HG02798 (cell line): ENCODE measurements at regions not wholly inside any gene's neighbourhood (a gene's known extent, or its start where the extent isn't known, plus 50 kb on each side); places are given as distances from the start of the nearest gene placed in this dataset.
A peak's percentile ranks its signal among the peaks of the same experiment; 100 is the strongest.

Experiments
- ATAC-seq: cut with Tn5 transposase; IDR thresholded peaks from one replicate; pipeline ENCODE4 v1.9.1; 2021; ENCODE audit warnings: mild to moderate bottlenecking; ENCODE audit not compliant: unreplicated experiment, poor library complexity

GRCh38 chr7:15954671-15955354, 268.3 kb upstream of the MEOX2 start:
- no peak for ATAC-seq

GRCh38 chr7:15950299-15950698, 263.8 kb upstream of the MEOX2 start:
- ATAC-seq: no peak

DNA sequence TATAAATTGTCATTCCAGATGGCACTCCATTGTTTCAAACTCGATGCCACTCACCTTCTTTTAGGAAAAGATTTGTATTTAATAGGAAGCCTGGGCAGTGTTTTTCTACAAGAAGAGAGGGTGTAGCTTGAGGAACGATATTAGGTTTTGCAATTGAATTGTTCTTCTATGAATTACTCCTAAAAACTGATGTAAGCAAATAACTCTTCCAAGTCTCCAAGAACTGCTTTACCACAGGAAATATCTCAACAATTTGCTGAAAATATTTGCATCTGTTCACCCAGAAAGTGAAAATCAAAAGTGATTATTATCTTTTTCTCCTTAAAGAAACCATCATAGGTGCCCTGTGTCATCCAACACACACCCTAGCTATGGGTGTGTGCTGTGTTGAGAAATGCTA, 261.3 kb upstream of the MEOX2 start:
- ATAC-seq: no peak

DNA sequence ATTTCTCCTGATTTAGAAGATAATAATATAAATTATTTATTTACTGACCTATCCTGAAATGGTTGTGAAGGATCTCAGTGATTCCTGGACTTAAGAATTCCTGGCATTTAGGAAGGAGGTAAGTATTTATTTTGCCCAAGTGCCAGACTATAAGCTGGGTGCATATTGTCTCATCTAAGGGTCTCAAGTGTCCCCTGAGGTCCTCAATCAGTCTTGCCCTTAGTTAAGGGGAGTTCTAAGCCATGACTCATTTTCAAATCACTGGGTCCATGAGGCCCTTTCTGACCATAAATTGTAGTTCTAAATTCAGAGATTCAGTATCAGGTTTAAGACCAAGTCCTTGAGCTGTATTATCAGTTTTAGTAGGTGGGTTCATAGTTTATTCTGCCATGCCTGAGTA, 251.6 kb upstream of the MEOX2 start:
- ATAC-seq: no peak

DNA sequence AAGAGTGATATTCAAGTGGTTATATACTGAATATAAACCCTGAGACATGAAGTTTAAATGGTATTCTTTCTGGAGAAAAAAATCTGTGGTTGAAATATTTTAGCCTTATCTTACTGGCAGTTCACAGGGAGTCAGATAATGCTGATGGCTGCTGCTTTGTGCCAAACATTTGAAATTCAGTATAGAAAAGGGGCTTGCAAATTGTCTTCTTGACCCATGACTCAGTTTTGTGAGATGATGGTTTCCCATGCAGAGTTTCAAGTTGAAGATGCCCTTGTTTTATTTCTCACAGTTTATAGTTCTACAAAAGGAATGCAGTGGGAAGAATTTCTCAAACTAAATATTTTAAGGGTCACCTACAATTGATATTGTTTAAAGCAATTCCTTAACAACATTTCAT, 251.1 kb upstream of the MEOX2 start:
- ATAC-seq: no peak

GRCh38 chr7:15936991-15937390, 250.5 kb upstream of the MEOX2 start:
- ATAC-seq: no peak

DNA sequence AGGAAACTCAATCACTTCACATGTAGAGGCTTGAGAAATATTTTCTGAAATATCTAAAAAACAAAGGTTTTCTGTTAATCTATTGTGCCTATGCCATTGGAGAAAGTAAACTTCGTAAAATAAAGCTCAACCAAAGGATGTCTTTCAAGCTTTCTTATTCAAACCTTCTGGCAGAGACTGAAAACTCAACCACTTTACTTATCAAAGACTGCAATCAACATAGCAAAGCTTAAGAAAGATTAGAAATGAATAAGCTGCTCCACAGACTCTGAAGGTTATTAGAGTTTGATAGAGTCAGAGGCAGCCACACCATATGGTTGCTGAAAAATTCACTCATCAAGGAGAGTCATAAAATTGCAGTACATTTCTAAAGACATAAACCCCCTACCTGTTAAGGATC, 245.8 kb upstream of the MEOX2 start:
- ATAC-seq: no peak

DNA sequence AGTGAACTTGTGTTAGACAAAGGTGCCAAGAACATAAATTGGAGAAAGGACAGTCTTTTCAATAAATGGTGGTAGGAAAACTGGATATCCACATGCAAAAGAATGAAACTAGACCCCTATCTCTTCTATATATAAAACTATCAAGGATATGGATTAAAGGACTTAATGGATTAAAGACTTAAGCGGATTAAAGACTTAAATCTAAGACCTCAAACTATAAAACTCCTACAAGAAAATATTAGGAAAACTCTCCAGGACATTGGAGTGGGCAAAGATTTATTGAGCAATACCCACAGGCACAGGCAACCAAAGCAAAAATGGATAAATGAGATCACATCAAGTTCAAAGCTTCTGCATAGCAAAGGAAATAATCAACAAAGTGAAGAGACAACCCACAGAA, 242.9 kb upstream of the MEOX2 start:
- no peak for ATAC-seq

- peak; percentile 57 for ATAC-seq
These were observed 239.1 kb upstream of the MEOX2 start for GRCh38 chr7:15925608-15926007.

- no peak for ATAC-seq
These were observed 238.4 kb upstream of the MEOX2 start for GRCh38 chr7:15924910-15925309.

DNA sequence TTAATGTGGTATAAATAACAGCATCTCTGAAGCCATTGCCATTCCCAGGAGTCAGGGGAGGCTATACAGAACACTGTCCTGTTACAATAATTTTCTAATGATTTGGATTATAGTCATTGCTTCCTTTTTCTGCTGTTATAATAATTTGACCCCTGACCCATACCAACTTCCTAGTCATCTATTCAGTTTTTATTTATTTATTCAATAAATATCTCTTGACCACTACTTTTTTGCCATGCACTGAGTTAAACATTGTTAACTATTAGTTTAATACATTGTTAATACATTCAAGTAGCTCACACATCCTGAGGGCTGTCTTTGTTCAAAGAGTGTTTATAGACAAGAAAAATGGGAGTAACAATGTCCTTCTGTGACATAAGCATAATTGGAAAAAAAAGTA, 235.5 kb upstream of the MEOX2 start:
- no peak for ATAC-seq

GRCh38 chr7:15921576-15921975, 235.1 kb upstream of the MEOX2 start:
- ATAC-seq: no peak

GRCh38 chr7:15920953-15921352, 234.5 kb upstream of the MEOX2 start:
- ATAC-seq: no peak

DNA sequence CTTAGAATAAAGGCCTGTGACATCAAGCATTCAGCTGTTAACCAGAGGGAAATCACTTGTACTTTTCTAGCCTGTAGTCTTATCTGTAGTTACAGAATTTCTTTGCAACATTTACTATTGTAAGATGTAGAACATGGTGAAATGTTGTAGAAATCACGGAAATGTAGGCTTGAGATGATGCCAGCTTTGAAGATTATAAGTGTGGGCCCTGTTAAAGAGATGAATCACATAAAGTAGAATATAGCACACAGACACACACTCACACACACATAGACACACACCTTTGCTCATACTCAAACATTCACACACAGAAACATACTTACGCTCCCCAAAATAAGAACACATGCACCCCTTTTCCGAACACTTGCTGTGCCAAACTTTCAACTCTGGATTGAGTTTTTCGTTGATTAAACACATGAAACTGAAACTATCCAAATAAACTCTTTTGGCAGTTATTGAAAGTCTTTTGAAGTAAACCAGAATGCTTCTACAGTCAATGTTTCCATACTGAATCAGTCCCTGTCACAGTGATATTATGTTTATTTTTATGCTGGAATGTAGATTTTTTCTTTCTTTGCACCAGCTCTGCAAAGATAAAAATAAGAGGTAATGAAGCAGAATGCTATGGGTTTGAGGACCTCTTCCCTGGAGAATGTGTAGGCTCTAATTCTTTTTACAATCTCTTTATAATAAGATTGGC, 230.3 kb upstream of the MEOX2 start:
- no peak for ATAC-seq

DNA sequence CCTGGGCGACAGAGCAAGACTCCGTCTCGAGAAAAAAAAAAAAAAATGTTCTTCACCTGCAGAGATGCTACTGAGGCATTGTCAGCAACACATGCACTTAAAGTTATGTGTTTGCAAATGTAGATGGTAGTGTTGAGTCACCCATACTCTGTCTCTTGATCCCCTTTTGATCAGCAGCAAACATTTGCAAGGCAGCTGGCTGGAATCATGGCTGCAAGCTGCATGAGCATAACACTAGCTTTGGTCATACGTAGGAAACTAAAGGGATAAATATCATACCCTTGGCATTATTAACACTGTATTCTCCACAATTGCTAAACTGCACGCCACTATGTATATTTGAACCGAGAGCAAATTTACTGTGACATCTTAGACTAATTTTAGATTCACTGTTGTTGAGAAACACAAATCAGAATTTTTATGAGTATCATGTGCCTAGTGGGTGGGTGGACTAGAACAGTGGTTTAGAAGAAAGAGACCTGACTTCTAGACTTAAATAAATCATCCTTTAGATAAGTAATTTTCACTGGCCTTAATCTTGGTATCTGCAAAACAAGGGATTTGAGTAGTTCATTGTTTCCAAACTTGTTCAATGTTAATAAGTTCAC, 229.3 kb upstream of the MEOX2 start:
- no peak for ATAC-seq

DNA sequence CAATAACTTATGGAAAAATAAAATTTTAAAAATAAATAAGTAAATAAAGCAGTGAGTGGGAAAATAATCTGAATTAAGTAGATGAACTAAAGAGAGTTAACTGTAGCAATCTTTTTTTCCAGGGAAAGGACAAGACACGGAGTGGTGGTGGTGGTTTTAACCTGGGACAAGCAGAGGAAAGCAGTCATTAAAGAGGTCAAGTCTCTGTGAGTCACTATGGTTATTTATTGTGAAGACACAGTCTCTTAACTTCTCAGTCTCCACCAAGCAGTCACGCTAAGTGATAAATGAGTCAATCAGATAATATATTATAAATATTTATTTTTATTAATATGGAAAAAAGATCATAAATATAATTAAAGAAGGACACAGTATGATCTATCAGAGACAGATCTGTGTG, 228.1 kb upstream of the MEOX2 start:
- ATAC-seq: no peak

GRCh38 chr7:15906436-15906835, 220.0 kb upstream of the MEOX2 start:
- ATAC-seq: no peak

DNA sequence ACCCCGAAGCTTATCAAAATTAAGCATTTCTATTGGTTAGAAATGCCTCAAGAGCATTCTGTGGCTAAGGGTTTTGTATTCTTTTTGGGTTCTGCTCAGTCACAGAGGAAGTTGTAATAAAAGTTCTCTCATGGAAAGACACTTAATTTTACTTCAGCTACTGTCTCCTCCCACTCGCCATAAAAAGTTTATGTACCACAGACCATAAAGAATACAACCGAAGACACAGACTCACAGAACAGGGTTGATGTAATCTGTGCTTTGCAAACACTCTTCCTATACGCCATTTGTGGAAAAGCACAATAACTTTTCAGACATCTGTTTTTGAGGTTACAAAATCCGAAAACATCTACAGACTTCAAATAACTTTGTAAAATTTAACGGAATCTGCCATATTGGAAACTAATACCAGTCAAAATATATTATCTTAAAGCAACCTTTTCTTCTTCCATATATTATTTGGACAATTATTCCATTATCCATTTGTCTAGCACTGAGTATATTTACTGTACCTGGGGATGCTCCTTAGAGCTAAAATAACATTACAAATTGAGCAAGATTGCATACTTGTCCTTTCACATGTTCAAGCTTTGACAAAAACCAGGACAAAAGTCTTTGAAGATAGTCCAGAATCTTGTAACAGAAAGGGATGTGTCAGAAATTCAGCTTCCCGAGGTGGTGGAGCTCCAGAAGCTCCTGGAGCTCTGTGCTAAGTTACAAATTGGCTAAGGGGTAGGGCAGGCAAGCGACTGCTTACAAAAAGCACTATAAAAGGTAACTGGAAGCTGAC, 219.0 kb upstream of the MEOX2 start:
- ATAC-seq: no peak

- ATAC-seq: no peak
These were observed 204.8 kb upstream of the MEOX2 start for GRCh38 chr7:15891151-15891881.

- no peak for ATAC-seq
These were observed 203.0 kb upstream of the MEOX2 start for GRCh38 chr7:15889507-15889906.
